ENCODE measurements at regions not wholly inside any gene's neighbourhood (a gene's known extent, or its start where the extent isn't known, plus 50 kb on each side); places are given as distances from the start of the nearest gene placed in this dataset.

GRCh38 chr2:160791884-160792283 is 298.3 kb upstream of the RBMS1 start:
- TF ChIP-seq CTCF (IDR thresholded peaks at IDR 0.05; ENCODE audit: insufficient read depth, low read length, poor library complexity, severe bottlenecking) = no peak
- Histone ChIP-seq H3K36me3 (ENCODE audit: control insufficient read depth, insufficient read depth, low read length) (no peaks in the 10 kb centered on the region), H3K4me3 (replicated peaks; ENCODE audit: low read depth, low read length) (no peak overlapping the region), H3K27me3 (replicated peaks; ENCODE audit: control insufficient read depth, insufficient read depth, low read length) (no peaks in the 10 kb centered on the region)
- DNase-seq (ENCODE audit: extremely low read depth, insufficient read length) = no peak

GRCh38 chr2:160792837-160793236 is 299.2 kb upstream of the RBMS1 start:
- Histone ChIP-seq H3K4me3 (replicated peaks; ENCODE audit: low read depth, low read length) (no peak overlapping the region), H3K36me3 (ENCODE audit: control insufficient read depth, insufficient read depth, low read length) (no peaks in the 10 kb centered on the region), H3K27me3 (replicated peaks; ENCODE audit: control insufficient read depth, insufficient read depth, low read length) (no peaks in the 10 kb centered on the region)
- TF ChIP-seq CTCF (IDR thresholded peaks at IDR 0.05; ENCODE audit: insufficient read depth, low read length, poor library complexity, severe bottlenecking) = no peak
- no peak for DNase-seq (ENCODE audit: extremely low read depth, insufficient read length)

DNA sequence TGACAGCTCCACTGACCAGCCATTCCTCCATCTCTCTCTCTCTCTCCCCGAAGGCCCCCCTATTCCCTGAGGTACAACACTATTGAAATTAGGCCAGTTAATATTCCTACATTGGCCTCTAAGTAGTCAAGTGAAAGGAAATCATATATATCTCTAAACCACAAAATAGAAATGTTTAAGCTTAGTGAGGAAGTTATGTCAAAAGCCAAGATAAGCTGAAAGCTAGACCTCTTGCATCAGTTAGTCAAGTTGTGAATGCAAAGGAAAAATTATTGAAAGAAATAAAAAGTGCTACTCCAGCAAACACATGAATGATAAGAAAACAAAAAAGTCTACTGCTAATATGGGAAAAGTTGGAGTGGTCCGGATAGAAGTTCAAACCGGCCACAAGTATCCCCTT is 301.3 kb upstream of the RBMS1 start:
- no peak overlapping the region for H3K4me3 ChIP-seq (replicated peaks; ENCODE audit: low read depth, low read length)
- DNase-seq (ENCODE audit: extremely low read depth, insufficient read length) = no peak

GRCh38 chr2:160803881-160804280 is 310.3 kb upstream of the RBMS1 start:
- Histone ChIP-seq H3K4me3 (replicated peaks; ENCODE audit: low read depth, low read length) (no peak overlapping the region), H3K27me3 (replicated peaks; ENCODE audit: control insufficient read depth, insufficient read depth, low read length) (no peaks in the 10 kb centered on the region), H3K36me3 (ENCODE audit: control insufficient read depth, insufficient read depth, low read length) (no peaks in the 10 kb centered on the region)
- TF ChIP-seq CTCF (IDR thresholded peaks at IDR 0.05; ENCODE audit: insufficient read depth, low read length, poor library complexity, severe bottlenecking) = no peak
- DNase-seq (ENCODE audit: extremely low read depth, insufficient read length) = no peak

More for the DNA sequence above, 301.3 kb upstream of the RBMS1 start:
- no peaks in the 10 kb centered on the region for H3K36me3 ChIP-seq (ENCODE audit: control insufficient read depth, insufficient read depth, low read length)
- no peak for TF ChIP-seq CTCF (IDR thresholded peaks at IDR 0.05; ENCODE audit: insufficient read depth, low read length, poor library complexity, severe bottlenecking)
- H3K27me3 ChIP-seq (replicated peaks; ENCODE audit: control insufficient read depth, insufficient read depth, low read length) = no peaks in the 10 kb centered on the region

GRCh38 chr2:160810406-160810805 is 316.8 kb upstream of the RBMS1 start:
- no peak for DNase-seq (ENCODE audit: extremely low read depth, insufficient read length)
- no peak for TF ChIP-seq CTCF (IDR thresholded peaks at IDR 0.05; ENCODE audit: insufficient read depth, low read length, poor library complexity, severe bottlenecking)
- Histone ChIP-seq H3K27me3 (replicated peaks; ENCODE audit: control insufficient read depth, insufficient read depth, low read length) (no peaks in the 10 kb centered on the region), H3K4me3 (replicated peaks; ENCODE audit: low read depth, low read length) (no peak overlapping the region), H3K36me3 (ENCODE audit: control insufficient read depth, insufficient read depth, low read length) (no peaks in the 10 kb centered on the region)

- TF ChIP-seq CTCF (IDR thresholded peaks at IDR 0.05; ENCODE audit: insufficient read depth, low read length, poor library complexity, severe bottlenecking) = no peak
- DNase-seq (ENCODE audit: extremely low read depth, insufficient read length) = no peak
- no peak overlapping the region for H3K4me3 ChIP-seq (replicated peaks; ENCODE audit: low read depth, low read length)
- no peaks in the 10 kb centered on the region for H3K36me3 ChIP-seq (ENCODE audit: control insufficient read depth, insufficient read depth, low read length)
- no peaks in the 10 kb centered on the region for H3K27me3 ChIP-seq (replicated peaks; ENCODE audit: control insufficient read depth, insufficient read depth, low read length)
Observed at GRCh38 chr2:160812830-160813505, 319.4 kb upstream of the RBMS1 start.
